ENCODE measurements at regions not wholly inside any gene's neighbourhood (a gene's known extent, or its start where the extent isn't known, plus 50 kb on each side); places are given as distances from the start of the nearest gene placed in this dataset.

DNA sequence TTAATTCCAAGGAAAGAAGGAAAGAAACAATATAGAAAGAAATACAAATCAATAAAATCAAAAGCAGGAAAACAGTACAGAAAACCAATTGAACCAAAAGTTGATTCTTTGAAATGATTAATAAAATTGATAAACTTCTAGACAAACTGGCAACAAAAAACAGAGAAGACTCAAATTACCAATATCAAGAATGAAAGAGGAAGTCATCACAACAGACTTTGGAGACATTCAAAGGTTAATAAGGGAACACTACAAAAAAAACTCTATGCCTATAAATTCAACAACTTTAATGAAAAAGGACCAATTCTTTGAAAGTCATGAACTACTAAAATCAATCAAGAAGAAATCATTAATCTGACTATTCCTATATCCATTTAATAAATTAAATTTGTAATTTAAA is 329.3 kb upstream of the NR5A2 start:
- DNase-seq = no peak

DNA sequence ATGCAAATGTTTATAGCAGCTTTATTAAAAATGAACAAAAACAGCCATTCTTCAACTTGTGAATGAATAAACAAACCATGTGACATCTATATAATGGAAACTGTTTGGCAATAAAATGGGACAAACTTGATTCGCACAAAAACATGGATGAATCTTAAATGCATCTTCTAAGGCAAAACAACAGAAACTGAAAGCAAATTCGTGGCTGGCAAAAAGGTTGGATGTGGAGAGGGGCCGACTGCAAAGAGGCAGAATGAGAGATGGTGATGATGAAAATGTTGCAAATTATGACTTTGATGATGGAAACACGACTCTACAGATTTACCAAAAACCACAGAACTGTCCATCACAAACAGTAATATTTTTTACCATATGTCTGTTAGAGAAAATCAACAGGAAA is 327.0 kb upstream of the NR5A2 start:
- no peak for DNase-seq

DNA sequence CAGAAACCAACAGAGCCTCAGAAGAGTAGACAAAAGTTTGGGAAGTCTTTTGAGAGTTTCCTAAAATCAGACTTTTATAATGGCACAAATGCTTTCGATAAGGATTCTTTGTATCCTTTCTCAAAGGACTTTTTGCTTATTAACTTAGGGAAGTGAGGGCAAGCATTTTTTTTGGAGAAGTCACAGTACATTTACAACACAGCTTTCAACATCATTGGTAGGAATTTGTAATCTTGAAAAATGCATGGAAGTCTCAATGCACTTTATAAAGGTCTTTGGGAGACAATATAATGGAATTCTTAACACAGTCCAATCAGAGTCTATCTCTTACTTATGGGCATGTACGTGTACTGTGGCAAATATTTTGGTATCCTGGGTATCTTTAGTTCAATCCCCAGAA is 325.8 kb upstream of the NR5A2 start:
- no peak for DNase-seq

DNA sequence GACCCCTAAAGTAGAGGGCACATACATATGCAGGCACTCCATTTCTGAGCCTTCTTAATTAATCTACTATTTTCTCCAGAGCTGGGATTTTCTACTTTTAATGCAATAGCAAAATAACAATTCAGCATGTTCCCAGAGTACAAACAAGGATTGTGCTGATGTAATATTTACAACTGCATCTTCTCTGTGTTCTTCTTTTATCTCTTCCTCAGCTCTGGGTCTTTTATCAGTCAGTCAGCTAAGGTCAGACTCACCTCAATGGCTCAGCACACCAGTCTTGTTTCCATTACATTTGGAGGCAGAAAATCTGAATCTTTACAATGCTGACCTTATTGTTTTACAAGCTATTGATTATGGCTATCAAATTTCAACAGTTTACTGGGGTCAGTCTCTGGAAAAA is 323.3 kb upstream of the NR5A2 start:
- DNase-seq = no peak

DNA sequence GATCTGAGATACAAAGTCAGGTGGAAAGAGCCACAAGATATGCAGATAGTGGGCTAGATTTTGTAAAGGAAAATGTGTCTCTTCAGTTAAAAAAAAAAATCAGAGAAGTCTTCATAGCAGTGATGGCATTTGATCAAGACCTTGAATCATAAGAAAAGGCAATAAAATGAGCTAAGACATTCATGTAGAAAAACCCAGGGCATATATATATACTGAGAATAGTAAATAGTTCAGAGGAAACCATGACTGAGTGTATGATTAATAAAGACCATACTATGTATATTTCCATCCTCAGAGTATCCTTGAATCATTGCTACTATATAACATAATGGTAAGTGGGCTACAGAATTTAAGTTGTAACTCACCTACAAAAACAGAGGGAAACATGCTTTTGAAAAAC is 321.7 kb upstream of the NR5A2 start:
- DNase-seq = no peak

DNA sequence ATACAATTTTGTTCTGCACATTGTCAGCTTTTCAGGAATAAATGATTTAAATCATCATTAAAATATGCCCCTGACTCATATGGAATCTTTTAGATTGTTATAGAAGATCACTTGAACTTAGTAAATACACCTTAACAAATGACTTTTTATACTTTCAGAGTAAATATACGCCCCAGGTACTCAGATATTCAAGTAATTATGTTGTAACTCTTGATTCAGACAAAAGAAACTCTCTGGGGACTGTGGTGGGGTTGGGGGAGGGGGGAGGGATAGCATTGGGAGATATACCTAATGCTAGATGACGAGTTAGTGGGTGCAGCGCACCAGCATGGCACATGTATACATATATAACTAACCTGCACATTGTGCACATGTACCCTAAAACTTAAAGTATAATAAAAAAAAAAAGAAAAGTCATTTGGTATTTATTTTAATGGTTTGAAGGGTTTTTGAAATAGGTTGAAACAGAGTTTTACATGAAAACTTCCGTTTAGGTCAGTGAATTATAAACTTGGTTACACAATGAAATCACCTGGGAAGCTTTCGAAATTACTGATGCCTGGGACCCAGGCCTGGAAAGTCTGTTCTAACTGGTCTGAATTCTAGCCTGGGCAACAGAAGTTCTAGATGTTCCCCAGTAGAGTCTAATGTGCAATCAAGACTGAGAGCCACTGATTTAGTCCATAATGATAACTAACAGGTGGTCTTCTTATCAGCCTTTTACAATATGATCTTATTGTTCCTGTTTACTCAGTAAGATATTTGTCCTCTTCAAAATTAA is 320.5 kb upstream of the NR5A2 start:
- DNase-seq = no peak

DNA sequence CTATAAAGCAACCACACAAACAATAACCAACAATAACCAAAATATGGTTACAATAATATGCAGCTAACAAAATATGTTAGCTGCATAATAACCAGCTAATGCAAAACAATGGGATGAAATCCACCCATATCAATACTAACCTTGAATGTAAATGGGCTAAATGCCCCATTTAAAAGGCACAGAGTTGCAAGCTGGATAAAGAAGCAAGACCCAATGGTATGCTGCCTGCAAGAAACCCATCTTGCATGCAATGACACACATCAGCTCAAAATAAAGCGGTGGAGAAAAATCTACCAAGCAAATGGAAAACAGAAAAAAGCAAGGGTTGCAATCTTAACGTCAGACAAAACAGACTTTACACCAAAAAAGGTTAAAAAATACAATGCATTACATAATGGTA is 316.5 kb upstream of the NR5A2 start:
- DNase-seq = no peak

DNA sequence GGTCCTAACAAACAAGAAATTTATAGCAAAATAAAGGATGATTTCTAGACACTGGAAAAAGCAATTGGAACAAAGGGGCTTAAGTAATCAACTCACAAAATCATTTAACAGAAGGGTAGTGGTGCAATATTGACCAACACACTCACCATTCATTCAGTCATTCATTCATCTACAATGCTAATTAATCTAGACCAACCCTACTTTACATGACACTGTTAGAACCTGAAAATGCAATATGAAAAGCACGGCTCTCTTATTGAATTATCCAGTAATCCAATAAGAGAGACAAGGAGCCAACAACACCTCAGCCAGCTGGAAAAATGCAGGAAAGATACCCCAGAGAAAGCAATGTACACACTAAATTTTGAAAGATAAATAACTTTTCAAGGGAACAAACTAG is 310.8 kb upstream of the NR5A2 start:
- no peak for DNase-seq

DNA sequence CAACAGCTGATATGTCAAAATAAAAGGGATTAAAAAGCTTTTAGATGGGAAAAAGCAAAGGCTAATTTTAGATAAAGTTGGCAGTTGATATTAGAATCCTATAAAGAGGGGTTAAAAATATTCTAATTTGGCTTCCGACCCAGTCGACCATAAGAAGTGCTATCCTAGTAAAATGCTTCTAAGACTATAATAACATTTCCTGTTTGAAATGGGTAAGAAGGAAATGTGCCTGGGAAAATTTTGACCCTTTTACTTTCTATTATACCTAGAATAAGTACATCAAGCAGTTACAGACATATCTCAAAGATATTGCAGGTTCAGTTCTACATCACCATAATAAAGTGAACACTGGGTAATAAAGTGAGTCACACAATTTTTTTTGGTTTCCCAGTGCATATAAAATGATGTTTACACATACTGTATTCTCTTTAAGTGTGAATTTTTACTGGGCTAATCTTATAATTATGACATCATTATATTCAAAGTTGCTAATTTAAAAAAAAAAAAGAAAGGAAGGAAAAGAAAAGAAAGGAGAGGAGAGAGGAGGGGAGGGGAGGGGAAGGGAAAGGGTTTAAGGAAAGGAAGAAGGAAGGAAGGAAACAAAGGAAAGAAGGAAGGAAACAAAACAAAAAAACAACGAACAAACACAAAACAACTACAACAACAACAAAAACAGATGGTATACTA is 308.2 kb upstream of the NR5A2 start:
- DNase-seq = no peak

DNA sequence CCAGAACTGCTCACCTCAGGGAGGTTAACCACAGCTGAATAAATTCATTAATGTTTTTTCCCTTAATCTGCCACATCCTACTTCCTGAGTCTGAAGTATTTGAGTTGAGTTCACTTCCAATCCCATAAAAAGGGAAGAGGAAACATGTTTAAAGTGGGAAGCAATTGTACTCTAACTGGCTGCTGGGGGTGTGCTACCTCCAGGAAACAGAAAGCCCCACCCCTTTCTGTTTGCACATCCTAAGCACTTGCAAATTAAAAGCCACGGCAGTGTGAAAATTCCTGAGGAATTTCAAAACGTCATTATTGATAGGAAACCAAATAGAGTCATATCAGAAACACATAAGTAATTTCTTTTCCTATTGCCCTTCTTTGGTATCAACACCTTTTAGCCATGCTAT is 307.0 kb upstream of the NR5A2 start:
- DNase-seq = no peak

DNA sequence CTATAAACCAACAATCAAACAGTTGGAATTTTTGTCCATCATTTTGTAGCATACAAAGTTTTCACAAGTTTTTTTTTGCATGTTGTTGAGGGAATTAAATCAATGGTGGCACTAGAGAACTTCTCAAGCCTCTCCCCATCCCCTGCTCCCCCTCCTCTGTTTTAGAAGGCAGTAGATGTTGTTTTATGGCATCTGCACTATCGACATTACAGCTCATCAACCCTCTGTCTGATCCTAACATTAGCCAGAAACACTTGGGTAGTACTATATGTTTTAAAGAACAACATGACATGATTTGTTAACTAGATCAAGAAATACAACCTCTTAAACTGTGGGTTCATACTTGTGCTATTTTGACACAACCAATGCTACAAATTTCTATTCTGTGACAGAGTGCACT is 306.5 kb upstream of the NR5A2 start:
- no peak for DNase-seq

DNA sequence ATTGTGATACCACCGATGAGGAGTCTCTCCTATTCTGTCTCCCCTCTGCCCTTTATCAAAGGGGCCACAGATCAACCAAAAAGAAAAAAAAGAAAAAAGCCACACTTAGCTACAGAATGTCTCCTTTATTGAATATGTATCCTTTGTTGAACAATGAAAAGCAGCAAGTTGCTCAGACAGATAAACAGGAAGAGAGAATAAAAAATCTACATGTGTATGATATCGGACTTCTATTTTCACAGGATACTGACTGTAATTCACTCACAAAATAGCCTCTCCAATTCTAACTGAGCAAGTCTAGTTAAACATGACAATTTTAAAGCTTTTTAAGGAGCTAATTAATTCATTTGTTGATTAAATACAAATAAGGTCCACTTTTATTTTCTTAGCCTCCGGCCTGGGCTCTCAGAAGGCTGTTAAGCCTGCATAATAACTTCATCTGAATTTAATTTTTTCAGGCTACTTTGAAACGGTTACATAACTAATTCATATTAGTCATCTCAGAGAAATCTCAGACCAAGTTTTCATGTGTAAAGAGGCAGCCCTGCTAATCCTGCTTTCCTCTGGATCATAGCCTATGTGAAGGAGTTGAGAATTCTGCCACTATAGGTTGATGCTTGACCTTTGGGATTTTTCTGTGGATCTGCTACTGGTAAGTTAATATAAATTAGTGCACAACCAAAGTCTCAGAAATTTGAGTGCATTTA is 304.1 kb upstream of the NR5A2 start:
- DNase-seq = no peak

DNA sequence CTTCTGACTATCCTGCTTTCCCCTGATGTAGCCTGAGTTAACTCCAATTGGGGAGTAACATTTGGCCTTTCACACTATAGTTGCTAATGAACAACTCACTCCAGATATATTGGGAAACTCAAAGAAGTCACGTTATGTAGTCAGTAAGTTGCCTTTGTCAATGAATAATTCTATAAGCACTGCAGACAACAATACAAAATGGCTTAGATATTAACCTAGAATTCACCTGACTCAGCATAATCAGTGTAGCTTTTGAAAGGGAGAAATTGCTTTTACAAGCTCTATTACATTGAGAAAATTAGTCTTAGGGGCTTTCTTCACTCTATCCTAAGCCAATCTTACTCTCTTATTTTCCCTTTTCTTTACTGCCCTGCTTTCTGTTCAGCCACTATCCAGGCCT is 303.5 kb upstream of the NR5A2 start:
- no peak for DNase-seq

DNA sequence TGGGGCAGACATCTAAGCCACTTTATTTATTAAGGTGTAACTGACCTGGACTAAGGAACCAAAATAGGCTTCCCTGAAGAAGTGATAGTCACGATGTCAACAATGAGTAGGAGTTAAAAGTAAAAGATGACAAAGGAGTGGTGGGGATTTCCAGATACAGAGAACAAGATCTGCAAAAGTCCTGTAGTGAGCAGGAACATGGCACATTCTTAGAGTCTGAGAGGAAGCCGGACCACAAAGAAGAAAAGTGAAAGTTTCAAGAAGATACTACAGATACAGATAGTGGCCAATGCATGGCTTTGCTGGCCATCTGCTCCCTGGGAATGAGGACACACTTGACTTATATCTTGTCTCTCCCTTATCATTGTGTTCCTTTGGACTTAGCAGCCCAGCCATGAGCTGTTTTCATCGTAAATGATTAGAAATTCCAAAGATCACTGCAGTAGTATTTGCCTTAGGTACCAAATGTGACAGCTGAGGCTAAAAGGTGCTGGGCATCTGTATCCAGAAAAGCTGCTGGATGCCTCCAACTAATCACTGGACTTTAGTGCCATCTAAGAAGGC is 302.4 kb upstream of the NR5A2 start:
- no peak for DNase-seq

DNA sequence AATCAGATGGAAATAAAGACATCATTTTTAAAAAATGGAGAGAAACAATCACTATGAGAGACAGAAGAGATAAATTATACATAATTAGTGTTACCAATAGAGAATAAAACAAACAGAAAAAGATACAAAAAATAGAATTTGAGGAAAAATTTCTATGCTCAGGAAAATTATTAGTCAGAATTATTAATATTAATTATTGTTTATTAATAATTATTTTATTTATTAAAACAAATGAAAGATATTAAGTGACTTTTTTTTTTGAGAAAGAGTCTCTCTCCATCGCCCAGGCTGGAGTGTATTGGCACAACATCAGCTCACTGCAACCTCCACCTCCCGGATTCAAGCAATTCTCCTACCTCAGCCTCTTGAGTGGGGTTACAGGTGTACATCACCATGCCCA is 299.8 kb upstream of the NR5A2 start:
- DNase-seq = no peak

DNA sequence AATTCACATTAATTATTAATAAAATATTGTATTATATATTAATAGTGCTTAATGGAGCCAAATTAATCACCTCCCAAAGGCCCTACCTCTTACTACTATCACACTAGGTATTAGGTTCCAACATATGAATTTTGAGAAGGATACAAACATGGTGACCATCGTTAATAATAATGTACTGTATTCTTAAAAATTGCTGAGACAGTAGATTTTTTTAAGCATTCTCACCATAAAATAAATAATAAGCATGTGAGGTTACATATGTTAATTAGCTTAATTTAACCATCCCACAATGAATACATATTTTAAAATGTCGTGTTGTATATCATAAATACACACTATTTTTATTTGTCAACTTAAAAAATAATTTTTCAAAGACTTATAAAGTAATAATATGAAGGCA is 299.2 kb upstream of the NR5A2 start:
- no peak for DNase-seq

DNA sequence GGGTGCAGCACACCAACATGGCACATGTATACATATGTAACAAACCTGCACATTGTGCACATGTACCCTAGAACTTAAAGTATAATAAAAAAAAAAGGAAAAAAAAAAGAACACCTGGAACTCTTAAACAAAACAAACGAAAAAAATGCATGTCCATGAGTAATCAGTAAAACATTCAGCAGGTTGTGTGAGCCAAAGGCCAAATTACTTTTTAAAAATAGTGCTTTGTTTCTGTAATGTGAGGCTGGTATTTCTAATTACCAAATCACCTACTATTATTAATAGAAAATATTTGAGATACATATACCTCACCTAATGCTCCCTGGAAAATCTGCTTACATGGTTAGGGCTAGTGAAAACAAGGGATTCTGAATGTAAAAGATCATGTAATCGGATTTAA is 294.4 kb upstream of the NR5A2 start:
- no peak for DNase-seq

DNA sequence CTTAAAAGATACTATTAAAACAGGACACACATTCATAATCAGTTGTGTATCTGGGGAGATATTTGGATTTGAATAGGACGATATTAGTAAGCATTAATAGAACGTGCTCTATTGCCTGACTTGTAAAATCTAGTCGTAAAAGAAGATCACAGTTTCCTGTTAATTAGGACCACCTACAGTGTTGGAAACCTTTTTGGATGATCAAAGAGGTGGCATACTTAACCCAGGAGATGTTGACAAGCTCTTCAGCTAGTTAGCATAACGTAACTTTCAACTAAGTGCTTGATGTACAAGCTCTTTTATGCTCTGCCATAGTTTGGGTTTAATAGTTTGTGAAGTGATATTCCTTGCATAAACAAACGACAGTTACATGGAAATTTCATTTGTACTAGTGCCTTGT is 293.3 kb upstream of the NR5A2 start:
- DNase-seq = no peak

DNA sequence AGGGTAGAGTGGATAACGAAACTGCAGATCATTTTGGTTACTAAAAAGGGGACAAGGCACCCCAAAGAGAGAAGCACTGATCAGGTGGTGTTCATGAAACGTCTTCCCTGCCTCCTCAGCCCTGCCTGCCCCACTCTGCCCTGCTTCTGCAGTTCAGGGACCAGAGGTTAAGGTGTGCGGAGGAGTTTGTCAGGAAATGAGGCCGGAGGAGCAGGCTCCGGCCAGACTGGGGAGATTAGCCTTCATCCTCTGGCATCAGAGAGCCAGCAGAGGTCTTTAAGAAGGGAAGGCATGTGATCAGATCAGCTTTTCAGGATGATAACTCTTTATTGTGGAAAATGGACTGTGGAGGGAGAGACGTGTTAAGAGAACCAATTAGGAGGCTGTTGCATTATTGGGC is 291.9 kb upstream of the NR5A2 start:
- DNase-seq = no peak

DNA sequence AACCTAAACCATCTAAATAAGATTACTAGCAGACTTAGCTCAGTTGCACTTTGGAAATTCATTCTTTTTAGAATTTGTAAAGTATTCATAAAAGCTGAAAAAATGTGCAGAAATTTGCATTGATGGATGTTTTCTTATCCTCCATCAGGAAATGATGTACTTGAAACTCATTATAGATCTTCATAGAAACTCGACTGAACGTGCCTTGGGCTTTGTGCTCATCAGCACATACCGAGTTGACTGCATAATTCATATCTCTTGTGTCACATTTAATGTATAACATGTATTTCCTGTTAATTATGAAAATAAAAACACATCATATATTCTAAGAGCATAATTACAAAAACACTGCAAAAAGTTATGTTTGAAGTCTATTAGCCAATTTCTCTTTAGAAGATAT is 290.9 kb upstream of the NR5A2 start:
- DNase-seq = no peak

DNA sequence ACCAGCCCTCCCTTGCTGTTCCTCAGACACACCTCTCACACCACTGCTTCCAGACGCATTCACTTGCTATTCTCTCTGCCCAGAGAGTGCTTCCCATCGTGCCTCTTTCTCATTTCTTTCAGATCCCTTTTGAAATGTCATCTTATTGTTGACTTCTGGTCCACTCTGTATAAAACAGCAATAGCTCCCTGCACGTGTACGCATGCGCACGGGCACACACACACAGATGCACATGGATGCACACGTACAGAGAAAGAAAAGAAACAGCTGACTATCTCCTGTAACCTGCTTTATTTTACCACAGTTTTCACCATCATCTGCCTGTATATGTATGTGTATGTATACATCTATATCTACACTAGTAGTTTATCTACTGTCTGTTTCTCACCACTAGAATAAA is 285.9 kb upstream of the NR5A2 start:
- DNase-seq = no peak

DNA sequence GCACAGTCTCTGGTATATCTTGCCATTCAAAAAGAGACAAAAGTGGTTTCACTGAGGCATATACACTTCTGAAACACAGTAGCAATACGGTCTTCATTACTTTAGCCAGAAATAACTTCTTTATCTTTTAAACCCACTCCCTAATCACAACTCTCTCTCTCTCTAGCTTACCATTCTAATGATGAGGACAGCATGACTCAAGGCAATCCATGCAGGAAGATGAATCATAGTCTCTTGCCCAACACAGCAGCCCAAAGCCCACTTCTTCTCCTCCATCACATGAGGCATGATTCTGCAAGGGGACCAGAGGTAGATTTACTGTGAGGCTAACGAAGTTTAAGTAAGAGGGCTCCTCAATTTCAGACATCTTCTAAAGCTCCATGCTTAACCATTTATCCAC is 285.0 kb upstream of the NR5A2 start:
- DNase-seq = no peak

DNA sequence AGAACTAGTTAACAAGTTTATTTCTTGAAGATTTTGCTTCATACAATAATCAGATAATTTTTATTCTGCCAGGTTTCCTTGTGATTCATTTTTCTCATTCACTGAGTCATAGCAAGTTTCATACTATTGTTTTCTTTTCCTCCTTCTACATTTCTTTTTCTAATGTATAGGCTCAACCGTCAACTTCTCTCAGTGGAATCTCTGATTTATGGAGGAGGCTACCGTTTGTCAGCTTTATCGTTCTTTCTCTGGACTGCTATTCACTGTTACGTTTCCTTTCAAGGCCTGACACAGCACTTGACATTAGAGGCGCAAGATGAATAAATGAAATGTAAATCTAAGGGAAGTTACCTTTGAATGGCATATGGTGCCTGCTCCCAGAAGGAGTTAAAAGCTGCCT is 284.3 kb upstream of the NR5A2 start:
- no peak for DNase-seq
